ENCODE measurements at regions not wholly inside any gene's neighbourhood (a gene's known extent, or its start where the extent isn't known, plus 50 kb on each side); places are given as distances from the start of the nearest gene placed in this dataset.

- Histone ChIP-seq H3K27ac (no peak overlapping the region), H3K36me3 (ENCODE audit: insufficient read depth, low read length) (no peaks in the 10 kb centered on the region), H3K9ac (ENCODE audit: insufficient read length) (no peak overlapping the region), H3K9me3 (ENCODE audit: low read depth, low read length) (no peaks in the 10 kb centered on the region), H3K4me3 (no peak overlapping the region)
- DNase-seq (ENCODE audit: low read depth, low spot score), result no peak
- no peak for TF ChIP-seq FOXP2 (optimal IDR thresholded peaks at IDR 0.05; ENCODE audit: control extremely low read depth, extremely low read length, insufficient read depth)
Observed at GRCh38 chr10:107899502-107900062, 735.1 kb upstream of the SORCS1 start.

DNA sequence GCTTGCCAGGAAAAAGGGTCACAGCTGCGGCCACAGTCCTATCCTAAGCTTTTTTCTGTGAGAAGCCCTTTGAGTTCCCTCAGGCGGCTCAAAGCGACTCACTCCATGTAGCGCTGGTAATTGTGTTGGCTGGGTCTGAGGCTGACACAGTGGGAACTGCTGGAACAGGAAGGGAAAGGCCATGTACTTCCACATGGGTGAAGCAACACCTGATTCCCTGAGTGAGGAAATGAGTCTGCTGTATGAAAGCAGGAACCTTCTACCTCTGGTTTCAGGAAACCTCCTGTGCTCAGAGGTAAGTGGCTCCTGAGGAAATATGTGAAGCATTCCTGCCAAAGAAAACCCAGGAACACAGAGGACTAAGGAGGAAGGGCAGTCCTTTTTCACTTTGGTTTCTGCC lies 734.6 kb upstream of the SORCS1 start:
- no peak overlapping the region for H3K9ac ChIP-seq (ENCODE audit: insufficient read length)
- H3K36me3 ChIP-seq (ENCODE audit: insufficient read depth, low read length), result no peaks in the 10 kb centered on the region
- H3K27ac ChIP-seq, result no peak overlapping the region
- no peak for DNase-seq (ENCODE audit: low read depth, low spot score)
- no peak overlapping the region for H3K4me3 ChIP-seq
- no peaks in the 10 kb centered on the region for H3K9me3 ChIP-seq (ENCODE audit: low read depth, low read length)
- no peak for TF ChIP-seq FOXP2 (optimal IDR thresholded peaks at IDR 0.05; ENCODE audit: control extremely low read depth, extremely low read length, insufficient read depth)
- TF ChIP-seq POLR2AphosphoS5 (IDR thresholded peaks at IDR 0.05; ENCODE audit: borderline replicate concordance, low read depth, low read length), result no peak
- TF ChIP-seq EZH2 (IDR thresholded peaks at IDR 0.05), result no peak

DNA sequence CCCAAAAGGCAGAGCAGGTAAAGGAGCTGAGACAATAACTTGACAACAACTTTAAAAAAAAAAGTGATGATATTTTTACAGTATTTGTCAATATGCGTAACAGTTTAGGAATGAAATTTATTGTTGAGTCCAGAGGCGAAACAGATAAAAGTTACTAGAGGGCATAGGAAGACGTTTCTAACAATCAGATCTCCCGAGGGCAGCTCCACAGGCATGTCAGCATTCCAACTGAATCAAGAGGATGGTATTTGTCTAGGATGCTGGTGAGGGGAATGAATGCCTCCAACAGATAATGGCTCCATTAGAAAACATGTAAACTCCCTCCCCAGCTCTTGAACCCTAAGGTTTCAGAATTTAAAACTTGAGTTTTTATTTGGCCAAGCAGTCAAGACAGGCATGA lies 733.9 kb upstream of the SORCS1 start:
- no peak for TF ChIP-seq FOXP2 (optimal IDR thresholded peaks at IDR 0.05; ENCODE audit: control extremely low read depth, extremely low read length, insufficient read depth)
- no peak for TF ChIP-seq EZH2 (IDR thresholded peaks at IDR 0.05)
- TF ChIP-seq POLR2AphosphoS5 (IDR thresholded peaks at IDR 0.05; ENCODE audit: borderline replicate concordance, low read depth, low read length), result no peak
- no peak overlapping the region for H3K4me3 ChIP-seq

GRCh38 chr10:107894516-107894915 lies 730.0 kb upstream of the SORCS1 start:
- no peak overlapping the region for H3K4me3 ChIP-seq
- H3K27ac ChIP-seq, result no peak overlapping the region
- no peak overlapping the region for H3K9ac ChIP-seq (ENCODE audit: insufficient read length)
- TF ChIP-seq POLR2AphosphoS5 (IDR thresholded peaks at IDR 0.05; ENCODE audit: borderline replicate concordance, low read depth, low read length), result no peak
- no peak for TF ChIP-seq EZH2 (IDR thresholded peaks at IDR 0.05)
- TF ChIP-seq FOXP2 (optimal IDR thresholded peaks at IDR 0.05; ENCODE audit: control extremely low read depth, extremely low read length, insufficient read depth), result no peak
- H3K36me3 ChIP-seq (ENCODE audit: insufficient read depth, low read length), result no peaks in the 10 kb centered on the region
- no peak for DNase-seq (ENCODE audit: low read depth, low spot score)
- no peaks in the 10 kb centered on the region for H3K9me3 ChIP-seq (ENCODE audit: low read depth, low read length)

More for the DNA sequence above, 733.9 kb upstream of the SORCS1 start:
- H3K27ac ChIP-seq, result no peak overlapping the region
- H3K36me3 ChIP-seq (ENCODE audit: insufficient read depth, low read length), result no peaks in the 10 kb centered on the region
- H3K9me3 ChIP-seq (ENCODE audit: low read depth, low read length), result no peaks in the 10 kb centered on the region
- H3K9ac ChIP-seq (ENCODE audit: insufficient read length), result no peak overlapping the region
- no peak for DNase-seq (ENCODE audit: low read depth, low spot score)

DNA sequence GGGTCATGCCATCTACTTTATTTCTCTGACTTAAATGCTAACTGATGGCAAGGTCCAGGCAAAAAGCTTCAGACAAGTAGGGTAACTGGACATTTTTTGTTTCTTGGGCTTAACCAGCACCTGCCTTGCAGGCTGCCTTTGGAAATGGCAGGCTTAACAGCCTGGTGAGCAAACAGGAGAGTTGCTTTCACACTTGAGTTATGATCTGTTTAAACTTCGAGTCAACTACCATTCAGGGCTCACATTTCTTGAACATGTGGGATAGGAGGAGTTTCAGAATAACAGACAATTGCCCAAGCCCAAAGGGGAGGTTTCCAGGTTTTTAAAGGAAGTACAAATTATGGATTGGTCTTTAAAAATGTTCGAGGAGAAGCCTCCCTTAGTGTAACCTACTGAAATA lies 724.6 kb upstream of the SORCS1 start:
- Histone ChIP-seq H3K9me3 (ENCODE audit: low read depth, low read length) (no peaks in the 10 kb centered on the region), H3K9ac (ENCODE audit: insufficient read length) (no peak overlapping the region), H3K36me3 (ENCODE audit: insufficient read depth, low read length) (no peaks in the 10 kb centered on the region), H3K27ac (no peak overlapping the region), H3K4me3 (no peak overlapping the region)
- no peak for TF ChIP-seq EZH2 (IDR thresholded peaks at IDR 0.05)
- no peak for TF ChIP-seq POLR2AphosphoS5 (IDR thresholded peaks at IDR 0.05; ENCODE audit: borderline replicate concordance, low read depth, low read length)
- TF ChIP-seq FOXP2 (optimal IDR thresholded peaks at IDR 0.05; ENCODE audit: control extremely low read depth, extremely low read length, insufficient read depth), result no peak
- no peak for DNase-seq (ENCODE audit: low read depth, low spot score)

- H3K9ac ChIP-seq (ENCODE audit: insufficient read length), result no peak overlapping the region
- no peak overlapping the region for H3K4me3 ChIP-seq
- no peaks in the 10 kb centered on the region for H3K36me3 ChIP-seq (ENCODE audit: insufficient read depth, low read length)
- DNase-seq (ENCODE audit: low read depth, low spot score), result no peak
- H3K9me3 ChIP-seq (ENCODE audit: low read depth, low read length), result no peaks in the 10 kb centered on the region
- TF ChIP-seq POLR2AphosphoS5 (IDR thresholded peaks at IDR 0.05; ENCODE audit: borderline replicate concordance, low read depth, low read length), result no peak
- no peak for TF ChIP-seq FOXP2 (optimal IDR thresholded peaks at IDR 0.05; ENCODE audit: control extremely low read depth, extremely low read length, insufficient read depth)
- H3K27ac ChIP-seq, result no peak overlapping the region
Observed at GRCh38 chr10:107880185-107880584, 715.7 kb upstream of the SORCS1 start.

DNA sequence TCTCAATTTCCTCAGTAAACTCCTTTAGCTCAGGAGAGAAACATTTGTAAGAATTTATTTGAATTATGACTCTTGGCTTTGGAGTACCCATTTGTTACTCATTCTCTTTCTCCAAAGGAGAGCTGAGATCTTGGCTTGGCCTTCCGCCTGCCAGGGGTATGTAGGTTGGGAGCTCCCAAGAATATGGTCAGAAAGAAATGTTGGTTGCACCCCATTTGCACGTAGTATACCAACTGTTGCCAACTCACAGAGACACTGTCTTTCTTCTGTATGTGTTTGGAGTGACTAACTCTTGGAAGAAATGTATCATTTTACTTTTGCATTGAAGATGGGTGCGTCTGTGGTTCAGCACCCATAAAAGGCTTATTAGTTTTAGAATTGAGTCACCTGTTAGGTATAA lies 708.5 kb upstream of the SORCS1 start:
- TF ChIP-seq POLR2AphosphoS5 (IDR thresholded peaks at IDR 0.05; ENCODE audit: borderline replicate concordance, low read depth, low read length) (no peak), FOXP2 (optimal IDR thresholded peaks at IDR 0.05; ENCODE audit: control extremely low read depth, extremely low read length, insufficient read depth) (no peak), EZH2 (IDR thresholded peaks at IDR 0.05) (no peak)
- Histone ChIP-seq H3K9ac (ENCODE audit: insufficient read length) (no peak overlapping the region), H3K27ac (no peak overlapping the region), H3K36me3 (ENCODE audit: insufficient read depth, low read length) (no peaks in the 10 kb centered on the region), H3K9me3 (ENCODE audit: low read depth, low read length) (no peaks in the 10 kb centered on the region), H3K4me3 (no peak overlapping the region)
- no peak for DNase-seq (ENCODE audit: low read depth, low spot score)

- Histone ChIP-seq H3K4me3 (no peak overlapping the region), H3K9ac (ENCODE audit: insufficient read length) (no peak overlapping the region), H3K36me3 (ENCODE audit: insufficient read depth, low read length) (no peaks in the 10 kb centered on the region), H3K27ac (no peak overlapping the region), H3K9me3 (ENCODE audit: low read depth, low read length) (no peaks in the 10 kb centered on the region)
- no peak for TF ChIP-seq FOXP2 (optimal IDR thresholded peaks at IDR 0.05; ENCODE audit: control extremely low read depth, extremely low read length, insufficient read depth)
- no peak for TF ChIP-seq EZH2 (IDR thresholded peaks at IDR 0.05)
- no peak for TF ChIP-seq POLR2AphosphoS5 (IDR thresholded peaks at IDR 0.05; ENCODE audit: borderline replicate concordance, low read depth, low read length)
- DNase-seq (ENCODE audit: low read depth, low spot score), result no peak
Observed at GRCh38 chr10:107865691-107866090, 701.2 kb upstream of the SORCS1 start.

DNA sequence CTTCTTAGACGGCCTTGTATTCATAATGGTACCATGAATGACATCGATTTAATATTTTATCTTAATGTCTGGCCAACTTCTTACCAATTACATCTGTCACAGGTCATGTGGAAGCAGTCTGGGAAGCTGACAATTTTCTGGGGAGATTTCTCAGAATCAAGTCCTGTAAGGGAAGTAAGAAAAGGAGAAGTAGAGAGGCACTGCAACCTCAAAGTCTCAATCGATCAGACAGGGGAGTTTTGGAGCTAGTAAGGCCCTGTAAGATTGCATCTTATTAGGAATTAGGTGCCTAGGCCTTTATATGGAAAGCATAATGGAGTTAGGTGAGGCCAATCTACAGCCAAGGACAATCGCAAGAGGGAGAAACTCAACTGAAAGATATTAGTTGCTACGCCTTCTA lies 694.6 kb upstream of the SORCS1 start:
- TF ChIP-seq POLR2AphosphoS5 (IDR thresholded peaks at IDR 0.05; ENCODE audit: borderline replicate concordance, low read depth, low read length) (no peak), FOXP2 (optimal IDR thresholded peaks at IDR 0.05; ENCODE audit: control extremely low read depth, extremely low read length, insufficient read depth) (no peak), EZH2 (IDR thresholded peaks at IDR 0.05) (no peak)
- DNase-seq (ENCODE audit: low read depth, low spot score), result no peak
- Histone ChIP-seq H3K4me3 (no peak overlapping the region), H3K9ac (ENCODE audit: insufficient read length) (no peak overlapping the region), H3K27ac (no peak overlapping the region), H3K36me3 (ENCODE audit: insufficient read depth, low read length) (no peaks in the 10 kb centered on the region), H3K9me3 (ENCODE audit: low read depth, low read length) (no peaks in the 10 kb centered on the region)

Data from SK-N-MC (cell line).